H1 (cell line): ENCODE measurements at regions not wholly inside any gene's neighbourhood (a gene's known extent, or its start where the extent isn't known, plus 50 kb on each side); places are given as distances from the start of the nearest gene placed in this dataset.
A peak's percentile ranks its signal among the peaks of the same experiment; 100 is the strongest.

Source experiments
- CTCF ChIA-PET: fragments of 300-600 bp; sonication (Branson Sonifier 250); formaldehyde crosslinking; loops from one replicate; lab custom pipeline; 2021; ENCODE audit not compliant: partially characterized antibody; lab: Charles Lee
- POLR2A ChIA-PET: fragments of 300-600 bp; sonication (Branson Sonifier 250); formaldehyde crosslinking; loops from one replicate; lab custom pipeline; 2021; ENCODE audit warnings: inconsistent platforms; ENCODE audit not compliant: partially characterized antibody; lab: Charles Lee
- DNase-seq, 2 experiments: peaks; one replicate each; pipeline versions ENCODE4 v3.0.0 to v3.0.0-alpha.2; 2010 to 2022; ENCODE audit warnings: low spot score in 2 of 2, low read depth in 1 of 2, mixed read lengths in 1 of 2
- FAIRE-seq: peaks from 2 replicates; lab custom pipeline; 2011; peaks lifted over from hg19 to GRCh38; lab: Jason Lieb, UNC
- H2AFZ ChIP-seq: 2 replicates; pipeline ENCODE4 v1.8.1; 2012; ENCODE audit warnings: low read length, inconsistent platforms
- H2AK5ac ChIP-seq: 2 replicates; pipeline ENCODE4 v1.6.1; 2013; ENCODE audit warnings: low read depth, low read length
- H2BK120ac ChIP-seq: replicated peaks from 2 replicates; pipeline ENCODE3; 2013; ENCODE audit warnings: low read depth, low read length, inconsistent platforms
- H2BK12ac ChIP-seq: 2 replicates; pipeline ENCODE4 v1.6.1; 2013; ENCODE audit warnings: low read depth, low read length
- H2BK15ac ChIP-seq: 2 replicates; pipeline ENCODE4 v1.6.1; 2013; ENCODE audit warnings: low read length
- H2BK20ac ChIP-seq: 2 replicates; pipeline ENCODE4 v1.6.1; 2013; ENCODE audit warnings: low read length
- H2BK5ac ChIP-seq: 2 replicates; pipeline ENCODE4 v1.6.1; 2013; ENCODE audit warnings: low read depth, low read length
- H3K14ac ChIP-seq: 2 replicates; pipeline ENCODE4 v1.6.1; 2013; ENCODE audit warnings: inconsistent platforms; ENCODE audit not compliant: insufficient read length
- H3K18ac ChIP-seq: 2 replicates; pipeline ENCODE4 v1.6.1; 2013; ENCODE audit warnings: low read length; ENCODE audit errors: extremely low read depth
- H3K23ac ChIP-seq: 2 replicates; pipeline ENCODE4 v1.6.1; 2013; ENCODE audit warnings: inconsistent platforms; ENCODE audit not compliant: insufficient read length
- H3K23me2 ChIP-seq: 2 replicates; pipeline ENCODE4 v1.6.1; 2013; ENCODE audit warnings: low read depth, low read length
- H3K27ac ChIP-seq: 2 replicates; pipeline ENCODE4 v1.6.1; 2011; ENCODE audit warnings: low read depth, low read length, inconsistent platforms
- H3K27me3 ChIP-seq, 4 experiments: replicated peaks in 1 of 4; 1 replicate in 1 of 4; 2 replicates in 3 of 4; pipeline versions ENCODE4 v1.6.1 to v1.8.1; 2011 to 2013; ENCODE audit warnings: low read length in 3 of 4, mild to moderate bottlenecking in 3 of 4, inconsistent platforms in 2 of 4, mixed read lengths in 2 of 4, moderate library complexity in 1 of 4; ENCODE audit not compliant: control insufficient read depth in 3 of 4, insufficient read depth in 3 of 4; ENCODE audit errors: extremely low read depth in 1 of 4
- H3K36me3 ChIP-seq, 4 experiments: 2 replicates each; pipeline versions ENCODE4 v1.6.1 to v1.8.1; 2011 to 2013; ENCODE audit warnings: mild to moderate bottlenecking in 4 of 4, low read length in 3 of 4, moderate library complexity in 2 of 4, control low read depth in 1 of 4, inconsistent platforms in 1 of 4; ENCODE audit not compliant: insufficient read depth in 4 of 4, control insufficient read depth in 2 of 4
- H3K4ac ChIP-seq: replicated peaks from 2 replicates; pipeline ENCODE3; 2013; ENCODE audit warnings: low read length, low read depth, mixed read lengths, inconsistent platforms; ENCODE audit not compliant: insufficient read length
- H3K4me1 ChIP-seq, 4 experiments: replicated peaks in 1 of 4; 1 replicate in 1 of 4; 2 replicates in 3 of 4; pipeline versions ENCODE4 v1.6.1 to v1.8.1; 2011 to 2013; ENCODE audit warnings: low read length in 3 of 4, inconsistent platforms in 2 of 4, mixed read lengths in 1 of 4; ENCODE audit not compliant: insufficient read depth in 4 of 4, control insufficient read depth in 3 of 4
- H3K4me2 ChIP-seq, 2 experiments: 2 replicates each; pipeline versions ENCODE4 v1.6.1 to v1.8.1; 2011 to 2013; ENCODE audit warnings: low read depth in 2 of 2, low read length in 2 of 2, control low read depth in 1 of 2, inconsistent platforms in 1 of 2, mild to moderate bottlenecking in 1 of 2; ENCODE audit not compliant: insufficient read depth in 1 of 2
- H3K4me3 ChIP-seq, 4 experiments: fragments of 200-600, 300-600 bp in 1 of 4; sonication (generic), shearing (Covaris generic), sonication (Bioruptor Twin) in 1 of 4; 2 replicates each; pipeline versions ENCODE4 v1.5.1 to v1.8.1; 2011 to 2016; ENCODE audit warnings: low read length in 4 of 4, low read depth in 3 of 4, control low read depth in 2 of 4, inconsistent platforms in 2 of 4, mild to moderate bottlenecking in 2 of 4, mixed read lengths in 1 of 4, moderate library complexity in 1 of 4; ENCODE audit not compliant: insufficient read depth in 2 of 4; ENCODE audit errors: extremely low read depth in 1 of 4
- H3K56ac ChIP-seq: replicated peaks from 2 replicates; pipeline ENCODE3; 2013; ENCODE audit warnings: low read depth, mild to moderate bottlenecking, mixed read lengths, low read length, inconsistent platforms; ENCODE audit not compliant: insufficient read length
- H3K79me1 ChIP-seq: 2 replicates; pipeline ENCODE4 v1.6.1; 2013; ENCODE audit warnings: low read depth, low read length, control low read depth
- H3K79me2 ChIP-seq, 2 experiments: 2 replicates each; pipeline versions ENCODE4 v1.6.1 to v1.8.1; 2012 to 2013; ENCODE audit warnings: low read length in 2 of 2, mild to moderate bottlenecking in 2 of 2, inconsistent platforms in 1 of 2; ENCODE audit not compliant: insufficient read depth in 2 of 2, control insufficient read depth in 1 of 2
- H3K9ac ChIP-seq, 4 experiments: replicated peaks in 1 of 4; 1 replicate in 1 of 4; 2 replicates in 3 of 4; pipeline versions ENCODE4 v1.6.1 to v1.8.1; 2011 to 2013; ENCODE audit warnings: low read depth in 3 of 4, low read length in 3 of 4, control low read depth in 2 of 4, mild to moderate bottlenecking in 2 of 4, moderate library complexity in 2 of 4, inconsistent platforms in 1 of 4; ENCODE audit errors: extremely low read depth in 1 of 4
- H3K9me3 ChIP-seq, 2 experiments: 2 replicates each; pipeline versions ENCODE4 v1.6.1 to v1.8.1; 2012 to 2013; ENCODE audit warnings: mild to moderate bottlenecking in 2 of 2, moderate library complexity in 2 of 2, control low read depth in 1 of 2, inconsistent platforms in 1 of 2, low read depth in 1 of 2, low read length in 1 of 2, mixed read lengths in 1 of 2; ENCODE audit not compliant: insufficient read depth in 2 of 2
- H4K20me1 ChIP-seq, 2 experiments: replicated peaks in 1 of 2; 2 replicates each; pipeline versions ENCODE3 to v1.8.1; 2011 to 2013; ENCODE audit warnings: inconsistent platforms in 2 of 2, low read length in 2 of 2, mild to moderate bottlenecking in 1 of 2; ENCODE audit not compliant: insufficient read depth in 2 of 2, control insufficient read depth in 1 of 2
- H4K5ac ChIP-seq: 2 replicates; pipeline ENCODE4 v1.6.1; 2013; ENCODE audit warnings: low read length, low read depth, mixed read lengths, inconsistent platforms; ENCODE audit not compliant: insufficient read length
- H4K8ac ChIP-seq: 2 replicates; pipeline ENCODE4 v1.8.0; 2013; ENCODE audit warnings: mild to moderate bottlenecking, moderate library complexity, low read length, inconsistent platforms; ENCODE audit not compliant: insufficient read depth; ENCODE audit errors: extremely low read depth
- H4K91ac ChIP-seq: replicated peaks from 2 replicates; pipeline ENCODE3; 2013; ENCODE audit warnings: low read length, mixed read lengths, inconsistent platforms; ENCODE audit not compliant: insufficient read length
- FOSL1 ChIP-seq: IDR thresholded peaks from 2 replicates; pipeline ENCODE4 v1.6.1; 2011; ENCODE audit warnings: mild to moderate bottlenecking, low read depth, low read length, moderate library complexity; ENCODE audit not compliant: insufficient read depth
- HDAC2 ChIP-seq, 2 experiments: fragments of 300-600 bp in 1 of 2; sonication (generic) in 1 of 2; IDR thresholded peaks; 2 replicates each; pipeline ENCODE4 v1.6.1; 2011 to 2012; ENCODE audit warnings: low read depth in 2 of 2, low read length in 2 of 2, mild to moderate bottlenecking in 2 of 2, moderate library complexity in 2 of 2, borderline replicate concordance in 1 of 2, inconsistent platforms in 1 of 2
- TAF1 ChIP-seq: IDR thresholded peaks from 2 replicates; pipeline ENCODE4 v1.6.1; 2011; ENCODE audit warnings: mild to moderate bottlenecking, low read depth, low read length
- WGBS, 2 experiments: shearing (Covaris generic) in 1 of 2; methylation state at CpG; one replicate each; pipeline versions ENCODE4 v1.1.6 to v1.1.7; 2013 to 2015; ENCODE audit warnings: low lambda C conversion rate in 2 of 2, mixed read lengths in 2 of 2, inconsistent platforms in 1 of 2, low coverage in 1 of 2, missing lambda C conversion rate in 1 of 2; ENCODE audit not compliant: insufficient replicate concordance in 2 of 2, insufficient coverage in 1 of 2, insufficient read length in 1 of 2; ENCODE audit errors: extremely low coverage in 1 of 2, missing lambda C conversion rate in 1 of 2; 5-methylcytosine and 5-hydroxymethylcytosine counted together

DNA sequence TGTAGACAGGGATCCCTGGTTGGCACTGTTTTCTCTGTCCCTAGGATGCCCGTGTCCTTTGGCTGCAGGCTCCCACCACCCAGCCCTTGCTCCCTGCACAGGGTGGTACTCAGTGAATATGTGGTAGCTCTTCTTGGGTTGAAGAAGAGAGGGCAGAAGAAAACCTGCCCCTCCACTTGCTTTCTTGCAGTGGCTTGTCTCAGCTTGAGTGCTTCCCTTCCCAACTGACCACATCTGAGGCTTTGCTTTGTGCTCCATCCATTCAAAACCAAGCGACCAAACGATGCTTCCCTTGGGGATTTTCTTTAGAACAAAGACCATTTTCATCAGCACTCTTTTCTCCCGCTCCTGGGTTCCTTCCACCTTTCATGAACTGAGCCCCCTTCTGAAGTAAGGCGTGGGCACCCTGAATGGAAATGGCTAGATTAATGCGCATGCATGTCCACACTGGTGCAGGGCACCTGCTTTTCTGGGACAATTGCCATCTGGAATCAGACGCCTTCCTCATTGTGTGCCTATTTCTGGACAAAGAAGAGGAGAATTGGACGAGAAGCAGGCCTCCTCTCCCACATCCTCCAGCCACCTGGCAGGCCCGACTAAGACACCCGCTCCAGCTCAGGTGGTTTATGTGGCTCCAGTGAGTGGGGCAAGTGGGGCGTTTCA is 59.1 kb downstream of the ARL4C start:
- no peak overlapping the region for H3K56ac ChIP-seq
- POLR2A ChIA-PET, result no interaction called here
- CTCF ChIA-PET, result interaction anchor here (0.8 kb wide), 1 partner anchor 45 kb away, joined by 3 read pairs; no protein-coding TSS in a partner anchor
- H2AK5ac ChIP-seq, result no peak overlapping the region
- 0 out of 2 replicates have a peak overlapping the region, but pooled peaks have one; percentile 9 for H3K18ac ChIP-seq
- no peak overlapping the region for H3K23ac ChIP-seq
- no peak overlapping the region for H3K4me3 ChIP-seq
- no peak overlapping the region; the same call in 1 of the 2 replicates for H4K8ac ChIP-seq
- H3K27me3 ChIP-seq, result no peaks in the 10 kb centered on the region
- no peaks in the 10 kb centered on the region for H3K36me3 ChIP-seq
- DNase-seq (no peak), FAIRE-seq (no peak)
- H2AFZ ChIP-seq, result no peak overlapping the region
- no peak overlapping the region for H3K9ac ChIP-seq
- no peaks in the 10 kb centered on the region for H3K9me3 ChIP-seq
- H3K14ac ChIP-seq, result no peak overlapping the region
- no peak overlapping the region for H2BK15ac ChIP-seq
- WGBS, 2 experiments, result 95% methylated on average over 11 of the region's 11 CpGs; no CpG with 5 or more reads in 1 of the 2 experiments
- H4K20me1 ChIP-seq, result no peaks in the 10 kb centered on the region
- H4K91ac ChIP-seq, result no peak overlapping the region
- H3K4me1 ChIP-seq, result no peaks in the 10 kb centered on the region
- H2BK120ac ChIP-seq, result no peak overlapping the region
- no peaks in the 10 kb centered on the region for H3K23me2 ChIP-seq
- no peaks in the 10 kb centered on the region for H3K79me2 ChIP-seq
- 0 out of 2 replicates have a peak overlapping the region, but pooled peaks have one; percentile 35 for H2BK20ac ChIP-seq
- H3K79me1 ChIP-seq, result no peaks in the 10 kb centered on the region
- H4K5ac ChIP-seq, result no peak overlapping the region
- no peak overlapping the region for H2BK5ac ChIP-seq
- no peak overlapping the region for H3K27ac ChIP-seq
- H3K4ac ChIP-seq, result no peak overlapping the region
- no peak overlapping the region for H3K4me2 ChIP-seq
- no peak overlapping the region for H2BK12ac ChIP-seq
- TF ChIP-seq FOSL1 (no peak), TAF1 (no peak), HDAC2 (IDR thresholded peaks at IDR 0.05; ENCODE audit: borderline replicate concordance in 1 of 2, low read depth in 2 of 2, low read length in 2 of 2) (no peak)
